DOHH2 (cell line): ENCODE measurements at regions not wholly inside any gene's neighbourhood (a gene's known extent, or its start where the extent isn't known, plus 50 kb on each side); places are given as distances from the start of the nearest gene placed in this dataset.

ENCODE experiments used
- H3F3A ChIP-seq: fragments of 200-600 bp; sonication (generic), shearing (Covaris generic); 2 replicates; pipeline ENCODE4 v1.6.0; 2016; ENCODE audit warnings: antibody characterized with exemption, mild to moderate bottlenecking; ENCODE audit not compliant: control insufficient read depth, insufficient read depth
- H3K27ac ChIP-seq: fragments of 200-600 bp; sonication (generic); 2 replicates; pipeline ENCODE4 v1.5.1; 2014; ENCODE audit warnings: low read depth, mild to moderate bottlenecking, low read length, moderate library complexity
- H3K27me3 ChIP-seq: fragments of 200-600 bp; sonication (generic); 2 replicates; pipeline ENCODE4 v1.6.1; 2014; ENCODE audit warnings: mild to moderate bottlenecking, low read length, mixed read lengths; ENCODE audit not compliant: control insufficient read depth
- H3K36me3 ChIP-seq: fragments of 200-600 bp; sonication (generic); 2 replicates; pipeline ENCODE4 v1.6.1; 2014; ENCODE audit warnings: mild to moderate bottlenecking, low read length, moderate library complexity, mixed read lengths; ENCODE audit not compliant: control insufficient read depth
- H3K4me1 ChIP-seq: fragments of 200-600 bp; sonication (generic); 2 replicates; pipeline ENCODE4 v1.6.1; 2014; ENCODE audit warnings: mild to moderate bottlenecking, low read length, mixed read lengths; ENCODE audit not compliant: control insufficient read depth
- H3K4me2 ChIP-seq: fragments of 200-600 bp; sonication (generic); 2 replicates; pipeline ENCODE4 v1.6.0; 2014; ENCODE audit warnings: mild to moderate bottlenecking, low read length, moderate library complexity
- H3K4me3 ChIP-seq: fragments of 200-600 bp; sonication (generic); 2 replicates; pipeline ENCODE4 v1.5.1; 2014; ENCODE audit warnings: mild to moderate bottlenecking, low read length, mixed read lengths
- H3K79me2 ChIP-seq: fragments of 200-600 bp; sonication (generic); 2 replicates; pipeline ENCODE4 v1.6.1; 2014; ENCODE audit warnings: mild to moderate bottlenecking, low read length, mixed read lengths; ENCODE audit not compliant: control insufficient read depth
- H3K9me2 ChIP-seq: fragments of 200-600 bp; sonication (generic); replicated peaks from 2 replicates; pipeline ENCODE4 v1.6.1; 2014; ENCODE audit warnings: mild to moderate bottlenecking, low read length, mixed read lengths; ENCODE audit not compliant: control insufficient read depth
- H3K9me3 ChIP-seq: fragments of 200-600 bp; sonication (generic); 2 replicates; pipeline ENCODE4 v1.6.1; 2014; ENCODE audit warnings: antibody characterized with exemption, low read length, mixed read lengths; ENCODE audit not compliant: control insufficient read depth, insufficient read depth
- H4K20me1 ChIP-seq: fragments of 200-600 bp; sonication (generic); 2 replicates; pipeline ENCODE4 v1.6.0; 2014; ENCODE audit warnings: low read depth, mild to moderate bottlenecking, antibody characterized with exemption, low read length, moderate library complexity; ENCODE audit not compliant: control insufficient read depth, insufficient read depth
- CTCF ChIP-seq: fragments of 200-600 bp; sonication (generic); IDR thresholded peaks from one replicate; pipeline ENCODE4 v1.5.1; 2014; ENCODE audit warnings: antibody characterized with exemption, mild to moderate bottlenecking, low read depth, low read length; ENCODE audit not compliant: poor library complexity, severe bottlenecking
- EZH2phosphoT487 ChIP-seq: fragments of 200-600 bp; sonication (generic); IDR thresholded peaks from 2 replicates; pipeline ENCODE4 v1.6.1; 2017; ENCODE audit warnings: borderline replicate concordance, mild to moderate bottlenecking, antibody characterized with exemption, low read length, moderate library complexity, mixed read lengths

DNA sequence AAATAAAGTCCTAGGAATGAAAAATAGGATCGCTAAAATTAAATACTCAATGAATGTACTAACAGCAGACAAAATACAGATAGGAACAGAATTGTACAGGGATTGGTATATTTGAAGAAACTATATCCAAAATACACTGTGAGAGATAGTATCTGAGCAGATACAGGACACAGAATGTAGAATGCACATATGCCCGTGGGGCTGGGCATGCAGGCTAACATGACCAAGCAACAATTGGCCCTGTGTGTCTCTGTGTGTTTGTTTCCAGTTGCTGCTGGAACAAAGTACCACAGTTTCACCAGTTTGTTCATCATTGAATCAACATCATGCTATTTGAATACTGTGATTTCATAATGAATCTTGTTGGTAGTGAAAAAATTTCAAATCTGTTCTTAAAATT, 127.6 kb downstream of the PMAIP1 start:
- no peaks in the 10 kb centered on the region for H3F3A ChIP-seq
- H3K4me2 ChIP-seq, result no peak overlapping the region
- H3K27ac ChIP-seq, result no peak overlapping the region
- no peaks in the 10 kb centered on the region for H3K4me1 ChIP-seq
- H3K79me2 ChIP-seq, result no peaks in the 10 kb centered on the region
- no peaks in the 10 kb centered on the region for H3K9me2 ChIP-seq
- no peaks in the 10 kb centered on the region for H3K9me3 ChIP-seq
- no peak for TF ChIP-seq CTCF
- no peak for TF ChIP-seq EZH2phosphoT487
- H3K36me3 ChIP-seq, result no peaks in the 10 kb centered on the region
- no peak overlapping the region for H3K4me3 ChIP-seq
- H3K27me3 ChIP-seq, result no peaks in the 10 kb centered on the region
- no peaks in the 10 kb centered on the region for H4K20me1 ChIP-seq

- no peak overlapping the region for H3K4me2 ChIP-seq
- H3K27me3 ChIP-seq, result no peaks in the 10 kb centered on the region
- no peaks in the 10 kb centered on the region for H3F3A ChIP-seq
- H3K79me2 ChIP-seq, result no peaks in the 10 kb centered on the region
- no peak overlapping the region for H3K4me3 ChIP-seq
- H3K36me3 ChIP-seq, result no peaks in the 10 kb centered on the region
- no peaks in the 10 kb centered on the region for H4K20me1 ChIP-seq
- no peak overlapping the region for H3K27ac ChIP-seq
- no peaks in the 10 kb centered on the region for H3K4me1 ChIP-seq
- H3K9me3 ChIP-seq, result no peaks in the 10 kb centered on the region
- no peaks in the 10 kb centered on the region for H3K9me2 ChIP-seq
- TF ChIP-seq CTCF, result no peak
- no peak for TF ChIP-seq EZH2phosphoT487
Observed at GRCh38 chr18:60024857-60025256, 125.1 kb downstream of the PMAIP1 start.

- H3F3A ChIP-seq, result no peaks in the 10 kb centered on the region
- H3K36me3 ChIP-seq, result no peaks in the 10 kb centered on the region
- no peaks in the 10 kb centered on the region for H3K27me3 ChIP-seq
- H3K4me1 ChIP-seq, result no peaks in the 10 kb centered on the region
- no peaks in the 10 kb centered on the region for H3K9me2 ChIP-seq
- H3K27ac ChIP-seq, result no peak overlapping the region
- no peak overlapping the region for H3K4me3 ChIP-seq
- no peak for TF ChIP-seq EZH2phosphoT487
- TF ChIP-seq CTCF, result no peak
- H4K20me1 ChIP-seq, result no peaks in the 10 kb centered on the region
- H3K9me3 ChIP-seq, result no peaks in the 10 kb centered on the region
- H3K4me2 ChIP-seq, result no peak overlapping the region
- H3K79me2 ChIP-seq, result no peaks in the 10 kb centered on the region
Observed at GRCh38 chr18:60024345-60024744, 124.5 kb downstream of the PMAIP1 start.
